MM.1S (cell line): ENCODE measurements at regions not wholly inside any gene's neighbourhood (a gene's known extent, or its start where the extent isn't known, plus 50 kb on each side); places are given as distances from the start of the nearest gene placed in this dataset.

Experiments used
- DNase-seq: peaks from one replicate; pipeline ENCODE4 v3.0.0-alpha.2; 2015
- H2AFZ ChIP-seq: fragments of 300-600 bp; sonication (generic); 2 replicates; pipeline ENCODE4 v1.6.0; 2016; ENCODE audit warnings: antibody characterized with exemption, low read length
- H3F3A ChIP-seq: fragments of 300-600 bp; sonication (generic); 2 replicates; pipeline ENCODE4 v1.6.1; 2016; ENCODE audit warnings: mild to moderate bottlenecking, antibody characterized with exemption, low read length, moderate library complexity, mixed read lengths; ENCODE audit not compliant: insufficient read depth
- H3K27ac ChIP-seq: fragments of 300-600 bp; sonication (generic); 2 replicates; pipeline ENCODE4 v1.5.1; 2016; ENCODE audit warnings: mild to moderate bottlenecking, low read length
- H3K27me3 ChIP-seq: fragments of 300-600 bp; sonication (generic); replicated peaks from 2 replicates; pipeline ENCODE4 v1.6.0; 2016; ENCODE audit warnings: low read length; ENCODE audit not compliant: insufficient read depth
- H3K36me3 ChIP-seq: fragments of 300-600 bp; sonication (generic); replicated peaks from 2 replicates; pipeline ENCODE4 v1.6.1; 2016; ENCODE audit warnings: mild to moderate bottlenecking, low read length, mixed read lengths; ENCODE audit not compliant: insufficient read depth
- H3K4me1 ChIP-seq: fragments of 300-600 bp; sonication (generic); 2 replicates; pipeline ENCODE4 v1.6.1; 2016; ENCODE audit warnings: low read length, mixed read lengths
- H3K4me2 ChIP-seq: fragments of 300-600 bp; sonication (generic); 2 replicates; pipeline ENCODE4 v1.6.0; 2016; ENCODE audit warnings: low read depth, low read length
- H3K4me3 ChIP-seq: fragments of 300-600 bp; sonication (generic); 2 replicates; pipeline ENCODE4 v1.5.1; 2016; ENCODE audit warnings: low read length, mixed read lengths
- H3K79me2 ChIP-seq: fragments of 300-600 bp; sonication (generic); 2 replicates; pipeline ENCODE4 v1.6.1; 2016; ENCODE audit warnings: mixed run types, low read length, mixed read lengths
- H3K9ac ChIP-seq: fragments of 300-600 bp; sonication (generic); 2 replicates; pipeline ENCODE4 v1.6.1; 2016; ENCODE audit warnings: low read length, mixed read lengths
- H3K9me2 ChIP-seq: fragments of 300-600 bp; sonication (generic); replicated peaks from 2 replicates; pipeline ENCODE4 v1.6.1; 2016; ENCODE audit warnings: mild to moderate bottlenecking, low read length, mixed read lengths; ENCODE audit not compliant: insufficient read depth
- H3K9me3 ChIP-seq: fragments of 300-600 bp; sonication (generic); replicated peaks from 2 replicates; pipeline ENCODE4 v1.6.1; 2016; ENCODE audit warnings: mild to moderate bottlenecking, low read length, mixed read lengths; ENCODE audit not compliant: insufficient read depth
- H4K20me1 ChIP-seq: fragments of 300-600 bp; sonication (generic); 2 replicates; pipeline ENCODE4 v1.6.1; 2016; ENCODE audit warnings: mild to moderate bottlenecking, low read length, moderate library complexity, mixed read lengths; ENCODE audit not compliant: insufficient read depth
- EZH2 ChIP-seq: fragments of 300-600 bp; sonication (generic); optimal IDR thresholded peaks from 2 replicates; pipeline ENCODE3; 2017; ENCODE audit warnings: low read depth, mild to moderate bottlenecking, antibody characterized with exemption, low read length, mixed read lengths
- EZH2phosphoT487 ChIP-seq: fragments of 300-600 bp; sonication (generic); IDR thresholded peaks from 2 replicates; pipeline ENCODE4 v1.6.1; 2018; ENCODE audit warnings: antibody characterized with exemption, low read length
- TF ChIP-seq, protein P1 (sequence below): fragments of 300-600 bp; sonication (generic); IDR thresholded peaks from 2 replicates; pipeline ENCODE4 v1.5.1; 2016; ENCODE audit warnings: antibody characterized with exemption, low read length, mixed read lengths

DNA sequence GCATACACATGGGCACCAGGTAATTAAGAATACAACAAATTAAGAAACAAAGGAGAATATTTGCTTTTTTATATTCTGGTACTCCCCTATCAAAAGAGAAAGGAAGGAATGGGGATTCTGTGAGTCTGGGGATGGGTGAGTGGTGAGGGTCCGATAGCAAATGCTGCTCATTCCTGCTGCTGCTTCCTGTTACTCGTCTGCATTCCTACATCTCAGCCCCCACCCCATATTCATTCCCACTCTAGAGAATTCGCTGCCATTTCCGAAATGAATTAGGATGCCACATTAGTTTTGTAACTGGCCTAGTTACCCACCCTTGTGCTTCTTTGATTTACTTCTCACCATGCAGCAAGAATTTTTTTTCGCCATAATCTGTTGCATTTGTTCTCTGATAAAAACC, 1905.3 kb upstream of the PIK3C3 start:
- no peaks in the 10 kb centered on the region for H3K9me3 ChIP-seq
- no peaks in the 10 kb centered on the region for H3K79me2 ChIP-seq
- no peak overlapping the region for H3K4me2 ChIP-seq
- H3K9me2 ChIP-seq = no peaks in the 10 kb centered on the region
- H2AFZ ChIP-seq = no peak overlapping the region
- H3K4me1 ChIP-seq = no peaks in the 10 kb centered on the region
- H3K27ac ChIP-seq = no peak overlapping the region
- DNase-seq = no peak
- TF ChIP-seq, protein P1, sequence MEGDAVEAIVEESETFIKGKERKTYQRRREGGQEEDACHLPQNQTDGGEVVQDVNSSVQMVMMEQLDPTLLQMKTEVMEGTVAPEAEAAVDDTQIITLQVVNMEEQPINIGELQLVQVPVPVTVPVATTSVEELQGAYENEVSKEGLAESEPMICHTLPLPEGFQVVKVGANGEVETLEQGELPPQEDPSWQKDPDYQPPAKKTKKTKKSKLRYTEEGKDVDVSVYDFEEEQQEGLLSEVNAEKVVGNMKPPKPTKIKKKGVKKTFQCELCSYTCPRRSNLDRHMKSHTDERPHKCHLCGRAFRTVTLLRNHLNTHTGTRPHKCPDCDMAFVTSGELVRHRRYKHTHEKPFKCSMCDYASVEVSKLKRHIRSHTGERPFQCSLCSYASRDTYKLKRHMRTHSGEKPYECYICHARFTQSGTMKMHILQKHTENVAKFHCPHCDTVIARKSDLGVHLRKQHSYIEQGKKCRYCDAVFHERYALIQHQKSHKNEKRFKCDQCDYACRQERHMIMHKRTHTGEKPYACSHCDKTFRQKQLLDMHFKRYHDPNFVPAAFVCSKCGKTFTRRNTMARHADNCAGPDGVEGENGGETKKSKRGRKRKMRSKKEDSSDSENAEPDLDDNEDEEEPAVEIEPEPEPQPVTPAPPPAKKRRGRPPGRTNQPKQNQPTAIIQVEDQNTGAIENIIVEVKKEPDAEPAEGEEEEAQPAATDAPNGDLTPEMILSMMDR = no peak
- TF ChIP-seq EZH2phosphoT487 = no peak
- H3K36me3 ChIP-seq = no peaks in the 10 kb centered on the region
- no peaks in the 10 kb centered on the region for H4K20me1 ChIP-seq
- no peaks in the 10 kb centered on the region for H3K27me3 ChIP-seq
- H3K9ac ChIP-seq = no peak overlapping the region
- no peaks in the 10 kb centered on the region for H3F3A ChIP-seq
- H3K4me3 ChIP-seq = no peak overlapping the region

DNA sequence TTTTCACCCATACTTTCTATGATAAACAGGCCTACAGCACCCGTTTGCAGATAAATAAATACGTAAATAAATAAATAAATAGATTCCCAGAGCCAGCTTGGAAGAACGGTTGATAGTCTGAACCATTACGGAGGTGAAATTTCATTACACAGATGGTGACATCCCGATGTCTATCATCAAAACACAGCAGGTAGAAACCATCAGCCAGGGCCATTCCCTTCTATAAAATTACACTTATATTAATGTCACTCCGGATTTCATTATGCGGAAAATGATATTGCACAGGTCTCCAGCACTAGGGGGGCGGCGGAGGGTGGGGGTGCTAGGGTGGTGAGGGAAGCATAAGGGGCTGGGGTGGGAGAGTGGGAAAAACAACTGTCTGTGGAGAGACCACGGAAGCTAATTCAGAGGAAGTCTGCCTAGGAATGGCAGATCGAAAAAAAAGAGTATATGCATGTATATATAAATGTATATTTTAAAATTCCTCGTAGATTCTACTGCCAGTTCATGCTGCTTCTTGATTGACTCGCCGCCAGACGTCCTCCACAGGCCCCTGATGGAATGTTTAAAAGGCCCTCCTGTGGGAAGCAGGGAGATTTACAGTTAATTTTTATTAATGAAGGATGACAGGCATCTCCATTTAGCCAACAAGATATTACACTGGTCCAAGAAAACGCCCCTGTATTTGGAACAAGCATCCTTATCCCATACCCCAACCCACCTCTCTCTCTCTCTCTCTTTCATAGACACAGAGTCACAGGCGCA, 1906.0 kb upstream of the PIK3C3 start:
- Histone ChIP-seq H3K4me1 (no peaks in the 10 kb centered on the region), H3K9me2 (no peaks in the 10 kb centered on the region), H3K9me3 (no peaks in the 10 kb centered on the region), H3K27ac (no peak overlapping the region), H3K9ac (no peak overlapping the region), H3K36me3 (no peaks in the 10 kb centered on the region), H3K27me3 (no peaks in the 10 kb centered on the region), H3K4me2 (no peak overlapping the region), H4K20me1 (no peaks in the 10 kb centered on the region), H2AFZ (no peak overlapping the region), H3F3A (no peaks in the 10 kb centered on the region), H3K79me2 (no peaks in the 10 kb centered on the region), H3K4me3 (no peak overlapping the region)
- DNase-seq = no peak
- TF ChIP-seq EZH2 (no peak), EZH2phosphoT487 (no peak)
- TF ChIP-seq, protein P1 = no peak

DNA sequence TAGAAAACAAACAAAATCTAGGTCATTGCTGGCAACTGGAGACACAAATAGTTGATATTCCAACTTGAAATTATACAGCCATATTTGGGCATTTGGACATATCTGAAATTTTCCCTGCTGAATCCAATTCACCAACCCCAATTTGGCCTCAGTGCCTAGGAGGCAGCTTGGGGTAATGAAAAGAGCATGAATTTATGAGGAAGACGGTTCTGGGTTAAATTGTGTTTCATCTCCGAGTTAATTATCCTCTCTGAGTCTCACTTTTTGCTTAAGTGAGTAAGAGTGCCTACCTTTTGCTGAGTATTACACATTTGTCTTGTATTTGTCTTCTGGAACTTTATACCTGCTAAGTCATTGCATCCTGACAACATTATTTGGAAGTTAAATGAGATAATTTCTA, 1906.8 kb upstream of the PIK3C3 start:
- H2AFZ ChIP-seq = no peak overlapping the region
- TF ChIP-seq, protein P1 = no peak
- no peak for TF ChIP-seq EZH2phosphoT487
- H3K79me2 ChIP-seq = no peaks in the 10 kb centered on the region
- no peaks in the 10 kb centered on the region for H3K27me3 ChIP-seq
- no peaks in the 10 kb centered on the region for H3F3A ChIP-seq
- H3K27ac ChIP-seq = no peak overlapping the region
- H3K9me3 ChIP-seq = no peaks in the 10 kb centered on the region
- H3K4me2 ChIP-seq = no peak overlapping the region
- no peaks in the 10 kb centered on the region for H4K20me1 ChIP-seq
- H3K4me1 ChIP-seq = no peaks in the 10 kb centered on the region
- no peaks in the 10 kb centered on the region for H3K9me2 ChIP-seq
- no peaks in the 10 kb centered on the region for H3K36me3 ChIP-seq
- H3K4me3 ChIP-seq = no peak overlapping the region
- no peak for DNase-seq
- H3K9ac ChIP-seq = no peak overlapping the region
